Uterus (tissue), 2 donors: ENCODE measurements at regions not wholly inside any gene's neighbourhood (a gene's known extent, or its start where the extent isn't known, plus 50 kb on each side); places are given as distances from the start of the nearest gene placed in this dataset.

ENCODE experiments used
- POLR2A ChIP-seq, 2 donors: fragments of 450-650 bp; IDR thresholded peaks; one replicate each; pipeline ENCODE4 v1.6.1; 2016; ENCODE audit warnings: antibody characterized with exemption in 2 of 2, mild to moderate bottlenecking in 1 of 2, moderate library complexity in 1 of 2
- TF ChIP-seq, protein P1 (sequence below), 4 experiments: fragments of 200-600 bp in 2 of 4; fragments of 450-650 bp in 2 of 4; sonication (generic) in 2 of 4; IDR thresholded peaks; one replicate each; pipeline ENCODE4 v1.5.1; 2016 to 2019; ENCODE audit warnings: antibody characterized with exemption in 4 of 4, mild to moderate bottlenecking in 2 of 4, moderate library complexity in 1 of 4

DNA sequence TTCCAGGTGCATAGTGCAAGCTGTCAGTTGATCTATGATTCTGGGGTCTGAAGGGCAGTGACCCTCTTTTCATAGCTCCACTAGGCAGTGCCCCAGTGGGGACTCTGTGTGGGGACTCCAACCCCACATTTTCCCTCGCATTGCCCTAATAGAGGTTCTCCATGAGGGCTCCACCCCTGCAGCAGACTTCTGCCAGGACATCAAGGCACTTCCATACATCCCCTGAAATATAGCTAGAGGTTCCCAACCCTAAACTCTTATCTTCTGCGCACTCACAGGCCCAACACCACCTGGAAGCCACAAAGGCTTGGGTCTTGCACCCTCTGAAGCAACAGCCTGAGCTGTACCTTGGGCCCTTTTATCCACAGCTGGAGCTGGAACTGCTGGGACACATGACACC lies 65.7 kb upstream of the PKN2 start:
- TF ChIP-seq, protein P1, sequence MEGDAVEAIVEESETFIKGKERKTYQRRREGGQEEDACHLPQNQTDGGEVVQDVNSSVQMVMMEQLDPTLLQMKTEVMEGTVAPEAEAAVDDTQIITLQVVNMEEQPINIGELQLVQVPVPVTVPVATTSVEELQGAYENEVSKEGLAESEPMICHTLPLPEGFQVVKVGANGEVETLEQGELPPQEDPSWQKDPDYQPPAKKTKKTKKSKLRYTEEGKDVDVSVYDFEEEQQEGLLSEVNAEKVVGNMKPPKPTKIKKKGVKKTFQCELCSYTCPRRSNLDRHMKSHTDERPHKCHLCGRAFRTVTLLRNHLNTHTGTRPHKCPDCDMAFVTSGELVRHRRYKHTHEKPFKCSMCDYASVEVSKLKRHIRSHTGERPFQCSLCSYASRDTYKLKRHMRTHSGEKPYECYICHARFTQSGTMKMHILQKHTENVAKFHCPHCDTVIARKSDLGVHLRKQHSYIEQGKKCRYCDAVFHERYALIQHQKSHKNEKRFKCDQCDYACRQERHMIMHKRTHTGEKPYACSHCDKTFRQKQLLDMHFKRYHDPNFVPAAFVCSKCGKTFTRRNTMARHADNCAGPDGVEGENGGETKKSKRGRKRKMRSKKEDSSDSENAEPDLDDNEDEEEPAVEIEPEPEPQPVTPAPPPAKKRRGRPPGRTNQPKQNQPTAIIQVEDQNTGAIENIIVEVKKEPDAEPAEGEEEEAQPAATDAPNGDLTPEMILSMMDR (IDR thresholded peaks at IDR 0.05), result no peak
- no peak for TF ChIP-seq POLR2A (IDR thresholded peaks at IDR 0.05)
